NCI-H2107 treated with DMSO at 0.1 percent for 48 hours (cell line): ENCODE measurements at regions not wholly inside any gene's neighbourhood (a gene's known extent, or its start where the extent isn't known, plus 50 kb on each side); places are given as distances from the start of the nearest gene placed in this dataset.
A peak's percentile ranks its signal among the peaks of the same experiment; 100 is the strongest.
"Not testable (repeated sequence)": the region's sequence is repeated elsewhere in the genome, so short reads cannot be mapped to it uniquely, and the experiment has no call there.

Experiments used
- DNase-seq: peaks from one replicate; lab custom pipeline; 2025; ENCODE audit not compliant: unreplicated experiment; lab: John Stamatoyannopoulos, UW

DNA sequence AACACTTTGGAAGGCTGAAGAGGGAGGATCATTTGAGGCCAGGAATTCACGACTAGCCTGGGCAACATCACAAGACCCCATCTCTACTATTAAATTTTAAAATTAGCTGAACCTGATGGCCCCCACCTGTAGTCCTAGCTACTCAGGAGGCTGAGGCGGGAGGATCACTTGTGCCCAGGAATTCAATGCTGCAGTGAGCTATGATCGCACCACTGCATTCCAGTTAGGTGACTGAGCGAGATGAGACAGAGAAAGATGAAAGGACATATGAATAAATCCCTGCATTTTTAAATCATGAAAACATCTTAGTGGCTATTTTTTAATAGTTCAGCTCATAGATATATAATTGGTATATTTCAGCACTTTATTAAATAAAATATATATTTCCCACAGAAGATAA, 93.8 kb downstream of the GPR63 start:
- no peak for DNase-seq

DNA sequence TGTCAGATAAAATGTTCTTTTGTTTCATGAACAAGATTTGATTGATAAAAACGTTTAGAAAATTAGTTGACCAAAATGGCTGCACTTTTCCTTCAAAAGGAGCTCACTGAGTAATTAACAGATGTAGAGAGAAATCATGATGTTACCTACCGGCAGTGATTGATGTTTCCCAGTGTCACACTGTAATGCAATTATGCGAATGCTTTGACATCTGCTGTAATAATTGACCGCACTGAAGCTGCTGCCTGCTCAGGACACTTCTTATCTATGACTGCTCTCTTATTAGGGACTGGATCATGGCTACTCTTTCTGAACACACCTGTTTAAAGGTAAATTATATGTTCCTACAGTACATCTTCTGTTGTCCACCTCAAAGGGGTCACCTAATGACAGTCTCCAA, 94.6 kb downstream of the GPR63 start:
- no peak for DNase-seq

DNA sequence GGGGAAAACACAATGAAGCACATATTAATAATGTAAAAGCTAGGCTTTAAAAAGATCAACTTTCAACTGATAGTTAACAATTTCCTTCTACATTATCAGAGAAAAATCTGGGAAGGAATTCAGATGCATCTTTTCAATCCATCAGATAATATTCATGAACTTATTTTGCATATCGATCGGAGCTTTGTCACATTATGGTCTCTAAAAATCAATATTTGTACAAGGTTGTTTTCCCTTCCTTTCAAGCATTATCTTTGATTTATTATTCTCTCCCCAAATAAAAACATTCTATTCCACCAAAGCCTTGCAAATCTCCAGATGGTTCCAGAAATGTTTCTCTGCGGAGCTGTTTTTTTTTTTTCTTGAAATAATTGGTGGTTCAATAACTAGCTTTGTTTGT, 101.9 kb downstream of the GPR63 start:
- no peak for DNase-seq

DNA sequence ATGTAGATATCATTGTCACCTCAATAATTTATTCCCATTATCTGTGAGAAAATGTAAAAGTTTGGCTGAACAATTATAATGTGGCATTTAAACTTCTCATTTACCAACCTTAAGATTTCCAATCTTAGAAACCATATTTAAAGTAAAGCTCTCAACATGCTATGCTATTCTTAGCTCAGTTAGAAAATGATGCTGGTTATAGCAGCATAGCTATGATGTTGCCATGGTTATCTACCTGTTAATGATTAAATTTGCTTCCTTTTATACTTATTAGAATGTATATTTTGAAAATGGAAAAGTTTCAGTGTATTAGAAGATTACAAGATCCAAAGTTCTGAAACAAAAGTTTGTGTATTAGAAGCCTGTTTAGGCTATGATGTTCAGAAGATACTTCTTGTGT, 110.1 kb downstream of the GPR63 start:
- DNase-seq: no peak

DNA sequence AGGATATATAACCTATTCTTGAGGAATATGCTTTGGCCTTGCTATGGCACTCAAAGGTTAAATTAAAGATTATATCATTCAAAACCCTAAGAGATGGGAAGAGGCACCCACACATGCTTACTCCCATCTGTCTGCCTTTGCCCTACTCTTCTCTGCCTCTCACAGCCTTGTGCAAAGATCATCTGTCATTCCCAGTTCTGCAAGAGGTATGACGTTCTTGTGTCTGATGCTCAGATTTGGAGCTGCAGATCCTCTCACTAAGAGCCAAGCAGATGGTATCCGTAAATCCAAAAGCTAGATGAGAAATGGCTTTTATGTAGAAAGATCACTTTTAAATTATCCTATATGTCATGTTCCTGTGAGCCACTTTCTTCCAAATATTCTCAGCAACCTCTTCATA, 112.0 kb downstream of the GPR63 start:
- no peak for DNase-seq

DNA sequence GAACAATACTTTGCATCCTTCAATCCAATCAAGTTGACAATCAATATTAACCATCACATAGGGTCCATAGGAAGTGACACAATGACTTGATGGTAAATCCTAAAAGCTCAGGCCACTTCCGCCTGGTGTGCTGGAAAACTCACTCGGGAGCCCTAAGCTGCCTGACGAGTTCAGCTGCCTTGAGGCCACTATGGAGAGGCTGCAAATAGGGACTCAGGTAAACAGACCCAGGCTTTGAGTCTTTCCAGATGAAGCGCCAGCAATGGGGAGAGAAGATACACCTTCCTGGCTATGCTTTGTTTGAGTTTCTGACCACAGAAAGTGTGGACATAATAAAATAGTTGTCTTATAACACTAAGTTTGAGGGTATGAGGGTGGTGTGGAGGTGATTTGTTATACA, 112.6 kb downstream of the GPR63 start:
- DNase-seq: no peak

DNA sequence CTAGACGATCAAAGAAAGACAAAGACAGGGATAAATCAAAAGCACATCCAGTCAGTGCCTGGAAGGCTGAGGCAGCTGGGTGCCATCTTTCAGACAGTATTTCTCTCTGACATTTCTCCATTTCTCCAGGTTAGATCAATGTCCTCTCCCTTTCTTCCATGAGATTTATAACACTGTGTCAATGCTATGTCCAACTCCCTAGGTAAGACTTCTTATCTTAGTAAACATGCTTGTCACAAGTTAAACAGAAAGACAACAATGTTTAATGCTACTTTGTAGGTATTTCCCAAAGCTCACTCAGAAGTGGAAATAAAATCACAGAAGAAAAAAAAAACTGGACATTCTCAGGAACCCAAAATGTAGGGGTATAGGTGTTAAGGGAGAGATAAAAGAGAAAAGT, 113.9 kb downstream of the GPR63 start:
- no peak for DNase-seq

DNA sequence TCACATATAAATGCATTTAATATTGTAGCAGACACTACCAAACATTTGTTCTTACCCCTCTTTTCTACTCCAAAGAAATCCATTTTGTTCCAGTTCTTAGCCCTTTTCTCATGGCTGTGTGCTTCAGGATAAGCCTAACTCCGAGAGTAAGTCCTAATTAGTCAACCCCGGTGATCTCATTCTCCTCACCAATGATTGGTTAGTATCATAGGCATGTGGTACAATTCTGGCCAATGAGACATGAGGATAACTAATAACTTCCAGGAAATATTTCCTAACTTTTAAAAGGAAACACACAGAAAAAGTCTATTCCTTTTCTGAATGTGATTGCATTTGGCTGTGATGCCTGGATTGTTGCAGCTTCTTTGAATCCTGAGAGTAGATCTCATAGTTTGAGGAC, 116.0 kb downstream of the GPR63 start:
- DNase-seq: no peak

DNA sequence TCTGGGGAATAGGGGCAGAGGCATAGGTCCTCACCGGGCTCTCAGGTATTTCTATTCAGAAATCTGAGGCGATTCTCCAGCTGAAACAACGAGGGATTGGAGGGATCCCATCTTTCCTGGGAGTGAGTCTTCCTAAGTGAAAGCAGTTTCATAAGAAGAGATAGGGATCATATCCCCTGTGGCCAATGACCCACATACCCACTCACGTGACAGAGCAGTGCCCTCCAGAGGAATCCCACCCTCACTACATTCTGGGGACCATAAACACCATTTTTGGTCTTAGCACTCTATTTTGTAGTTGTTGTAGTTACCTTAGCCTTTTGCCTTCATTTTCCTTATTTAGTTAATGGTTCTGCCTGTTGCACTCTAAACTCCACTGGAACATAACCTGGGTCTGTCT, 121.1 kb downstream of the GPR63 start:
- DNase-seq: no peak

DNA sequence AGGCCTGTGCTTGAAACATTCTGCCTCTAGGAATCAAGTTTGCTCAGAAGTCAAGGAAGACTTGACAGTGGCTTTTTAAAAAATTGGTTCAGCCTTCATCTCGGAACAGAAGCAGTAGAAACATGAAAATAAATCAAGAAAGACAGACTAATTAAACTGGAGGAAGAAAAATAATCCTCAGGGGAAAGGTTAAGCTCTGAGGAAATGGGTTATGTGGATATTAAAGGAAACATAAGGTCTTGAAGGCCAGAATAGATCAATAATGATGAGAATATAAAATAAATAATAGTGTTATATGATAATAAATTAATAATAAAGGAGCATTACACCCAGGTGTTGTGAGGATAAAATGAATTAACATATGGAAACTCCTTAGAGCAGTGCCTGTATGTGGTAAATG, 121.7 kb downstream of the GPR63 start:
- DNase-seq: no peak

DNA sequence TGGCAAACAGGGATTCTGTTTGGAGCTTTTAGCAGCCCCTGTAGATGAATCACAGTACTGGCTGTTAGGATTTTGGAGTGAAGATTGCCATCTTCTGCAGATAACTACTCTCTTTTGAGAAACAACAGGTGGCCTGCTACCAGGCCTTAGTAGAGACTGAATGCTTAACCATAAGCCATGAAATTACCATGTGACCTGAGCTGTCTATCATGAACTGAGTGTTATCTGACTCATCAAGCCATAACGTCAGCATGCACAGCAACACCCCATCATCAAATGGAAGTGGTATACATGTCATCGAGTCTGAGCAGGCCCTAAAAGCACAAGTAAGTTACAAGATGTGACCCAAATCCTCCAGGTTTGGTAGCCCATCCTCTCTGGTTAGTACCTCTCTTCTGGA, 132.6 kb downstream of the GPR63 start:
- no peak for DNase-seq

DNA sequence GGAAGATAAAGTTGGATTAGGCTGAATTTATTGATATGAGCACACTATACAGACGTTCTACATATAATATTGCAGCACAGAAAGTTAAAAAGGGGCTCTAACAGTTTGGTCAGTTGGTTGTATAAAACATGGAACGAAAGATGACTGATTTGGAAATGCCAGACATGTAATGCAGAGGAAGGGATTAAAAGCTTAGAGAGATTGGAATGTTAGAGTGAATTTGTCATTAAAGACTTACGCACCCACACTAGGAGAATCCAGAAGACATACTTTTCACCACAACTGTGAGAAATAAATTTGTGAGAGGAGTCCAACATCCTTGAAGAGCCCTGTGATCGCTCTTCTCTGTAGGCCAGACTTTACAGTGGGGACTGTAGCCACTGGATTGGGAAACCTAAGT, 134.7 kb downstream of the GPR63 start:
- no peak for DNase-seq

DNA sequence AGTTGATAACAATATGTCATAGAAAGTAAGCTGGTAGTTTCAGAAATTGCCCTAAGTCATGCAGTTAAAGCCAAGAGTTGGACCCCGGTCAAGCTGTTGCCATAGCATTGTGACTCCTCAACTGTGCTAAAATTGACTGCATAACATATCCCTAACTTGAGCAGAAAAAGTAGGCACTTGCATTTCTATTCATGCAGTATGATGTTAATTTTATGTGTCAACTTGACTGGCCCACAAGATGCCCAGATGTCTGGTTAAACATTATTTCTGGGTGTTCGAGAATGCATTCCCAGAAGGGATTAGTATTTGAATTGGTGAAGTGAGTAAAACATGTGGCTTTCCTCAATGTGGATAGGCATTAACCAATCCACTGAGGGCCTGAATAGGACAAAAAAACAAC, 136.4 kb downstream of the GPR63 start:
- no peak for DNase-seq

DNA sequence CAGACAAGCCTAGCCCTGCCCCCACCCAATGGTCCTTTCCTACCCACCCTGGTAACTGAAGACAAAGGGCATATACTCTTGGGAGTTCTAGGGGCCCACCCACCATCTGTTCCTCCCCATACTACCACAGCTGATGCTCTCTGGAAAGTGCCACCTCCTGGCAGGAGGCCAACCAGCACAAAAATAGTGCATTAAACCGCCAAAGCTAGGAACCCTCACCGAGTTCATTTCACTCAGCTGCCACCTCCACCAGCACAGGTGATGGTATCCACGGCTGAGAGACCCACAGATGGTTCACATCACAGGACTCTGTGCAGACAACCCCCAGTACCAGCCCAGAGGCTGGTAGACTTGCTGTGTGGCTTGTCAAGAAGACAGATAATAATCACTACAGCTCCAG, 131.5 kb downstream of the FHL5 start:
- not testable (repeated sequence) for DNase-seq

DNA sequence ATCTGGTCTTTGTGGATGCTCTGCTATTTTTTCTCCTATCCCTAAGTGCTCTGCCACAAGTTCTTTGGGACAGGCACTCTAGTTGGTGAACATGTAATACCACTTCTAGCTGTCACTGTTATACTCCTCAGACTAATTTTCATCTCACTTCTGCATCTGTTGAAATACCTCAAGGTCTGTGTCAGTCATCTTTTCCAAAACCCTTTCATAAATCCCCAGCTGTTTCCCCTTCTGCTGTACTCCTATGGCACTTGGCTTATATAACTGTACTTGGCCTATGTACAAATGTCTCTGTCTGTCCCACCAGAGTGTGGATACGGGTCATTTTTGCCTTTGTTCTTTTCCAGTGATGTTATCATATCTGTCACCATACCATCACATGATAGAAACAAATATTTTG, 124.2 kb downstream of the FHL5 start:
- DNase-seq: no peak

DNA sequence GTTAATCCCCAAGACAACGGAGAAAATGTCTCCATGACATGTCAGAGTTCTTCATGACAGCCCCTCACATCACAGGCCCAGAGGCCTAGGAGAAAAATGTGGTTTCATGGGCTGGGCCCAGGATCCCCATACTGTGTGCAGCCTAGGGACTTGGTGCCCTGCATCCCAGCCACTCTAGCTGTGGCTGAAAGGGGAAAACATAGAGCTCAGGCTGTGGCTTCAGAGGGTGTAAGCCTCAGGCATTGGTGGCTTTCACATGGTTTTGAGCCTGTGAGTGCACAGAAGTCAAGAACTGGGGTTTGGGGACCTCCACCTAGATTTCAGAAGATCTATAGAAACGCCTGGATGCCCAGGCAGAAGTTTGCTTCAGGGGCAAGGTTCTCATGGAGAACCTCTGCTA, 122.8 kb downstream of the FHL5 start:
- DNase-seq: no peak

DNA sequence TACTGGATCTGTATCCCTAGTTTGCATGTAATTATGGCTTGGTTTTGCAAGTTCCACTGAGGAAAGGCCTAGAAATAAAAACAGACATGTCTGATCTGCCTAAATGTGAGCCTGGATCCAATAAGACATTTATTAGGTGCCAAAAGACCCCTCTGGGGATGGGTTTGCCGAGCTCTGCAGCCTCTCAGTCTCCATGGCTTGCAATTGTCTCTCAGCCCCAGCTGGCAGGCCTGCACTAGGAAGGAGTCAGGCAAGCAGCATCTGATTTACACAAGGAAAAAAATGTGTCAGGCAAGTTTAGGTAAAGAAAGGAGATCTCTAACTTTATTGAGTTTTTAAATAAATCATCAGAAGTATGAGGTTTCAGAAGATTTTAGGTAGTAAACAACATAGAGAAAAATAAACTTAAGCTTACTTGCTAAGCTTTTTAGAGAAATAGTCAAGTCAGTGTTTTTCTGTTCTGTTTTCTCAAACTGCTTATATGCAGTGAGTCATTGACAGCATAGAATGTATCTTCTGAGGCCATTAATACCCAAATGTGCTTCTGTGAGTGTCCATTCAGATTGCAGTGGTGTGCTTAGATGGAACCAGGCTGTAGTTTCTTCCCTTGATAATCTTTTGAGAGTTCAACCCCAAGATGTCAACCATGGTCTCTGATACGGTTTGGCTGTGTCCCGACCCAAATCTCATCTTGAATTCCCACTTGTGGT, 121.0 kb downstream of the FHL5 start:
- no peak for DNase-seq

DNA sequence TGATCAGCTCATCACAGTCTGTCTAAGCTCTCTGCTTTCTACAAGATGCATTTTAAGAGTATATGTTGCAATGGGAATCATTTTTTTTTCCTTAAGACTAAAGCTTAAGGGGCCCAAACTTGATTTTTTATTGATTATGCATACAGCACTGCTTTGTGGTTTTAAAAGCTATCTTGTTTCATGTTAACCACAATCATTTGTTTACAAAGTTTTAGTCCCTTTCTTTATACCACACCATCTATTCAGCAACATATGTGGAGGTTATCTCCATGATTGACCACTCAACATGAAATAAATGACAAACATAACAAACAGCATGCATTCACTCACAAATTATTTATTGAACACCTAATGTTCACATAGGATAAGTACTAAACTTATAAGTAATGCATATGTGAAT, 119.1 kb downstream of the FHL5 start:
- DNase-seq: no peak

DNA sequence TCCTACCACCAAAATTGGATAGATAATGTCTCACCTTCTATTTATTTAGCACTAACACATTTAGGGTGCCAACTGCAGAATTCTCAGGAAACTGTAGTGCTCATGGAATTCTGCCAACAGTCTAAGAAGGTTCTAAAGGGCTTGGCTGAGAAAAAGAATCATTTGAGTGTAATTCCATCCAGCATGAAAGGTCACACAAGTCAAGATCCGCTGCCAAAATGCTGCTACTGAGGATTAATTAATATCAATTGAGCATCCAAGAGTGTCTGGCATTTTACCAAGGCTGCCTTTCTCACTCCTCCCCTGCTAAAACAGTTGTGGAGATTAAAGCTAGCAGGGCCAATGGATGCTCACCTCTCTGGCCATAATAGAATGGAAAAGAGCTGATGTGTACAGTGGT, 112.7 kb downstream of the FHL5 start:
- DNase-seq: peak; percentile 32
